Adrenal gland (tissue), 9 donors: ENCODE measurements at regions not wholly inside any gene's neighbourhood (a gene's known extent, or its start where the extent isn't known, plus 50 kb on each side); places are given as distances from the start of the nearest gene placed in this dataset.
"Not testable (repeated sequence)": the region's sequence is repeated elsewhere in the genome, so short reads cannot be mapped to it uniquely, and the experiment has no call there.

Experiments
- DNase-seq, 7 donors: peaks; one replicate each; pipeline ENCODE4 v3.0.0-alpha.2; 2019 to 2020
- H3K27ac ChIP-seq, 5 donors: fragments of 200-600 bp; sonication (generic) in 4 of 5; 1 replicate in 3 of 5; 2 replicates in 2 of 5; pipeline versions ENCODE4 v1.5.1 to v1.8.0; 2016 to 2020; ENCODE audit warnings: mild to moderate bottlenecking in 1 of 5
- H3K27me3 ChIP-seq: fragments of 200-600 bp; 2 replicates; pipeline ENCODE4 v1.8.0; 2021
- H3K36me3 ChIP-seq, 2 donors: fragments of 200-600 bp; replicated peaks in 1 of 2; 1 replicate in 1 of 2; 2 replicates in 1 of 2; pipeline versions ENCODE4 v1.5.1 to v1.8.0; 2018 to 2022
- H3K4me1 ChIP-seq, 2 donors: fragments of 200-600 bp; replicated peaks in 1 of 2; 1 replicate in 1 of 2; 2 replicates in 1 of 2; pipeline versions ENCODE4 v1.5.1 to v1.8.0; 2018 to 2021
- H3K4me3 ChIP-seq, 4 donors: fragments of 200-600 bp; sonication (generic) in 3 of 4; one replicate each; pipeline ENCODE4 v1.5.1; 2016 to 2018
- H3K9me3 ChIP-seq, 3 donors: fragments of 200-600 bp; sonication (generic) in 1 of 3; replicated peaks in 1 of 3; 1 replicate in 2 of 3; 2 replicates in 1 of 3; pipeline versions ENCODE4 v1.5.1 to v1.8.0; 2016 to 2021
- POLR2A ChIP-seq, 2 donors: fragments of 450-650 bp; IDR thresholded peaks; one replicate each; pipeline ENCODE4 v1.6.1; 2017; ENCODE audit warnings: antibody characterized with exemption in 2 of 2, mild to moderate bottlenecking in 2 of 2, moderate library complexity in 1 of 2
- WGBS, 4 donors: extraction: QIAGEN DNeasy Blood & Tissue Kit in 2 of 4; methylation state at CpG; one replicate each; pipeline versions ENCODE4 v1.1.5 to v1.1.7; 2013 to 2017; 5-methylcytosine and 5-hydroxymethylcytosine counted together
- intact Hi-C, 2 donors: fragments of 100-400 bp; cut with DNase I; formaldehyde crosslinking; loops; one replicate each; pipeline versions ENCODE4 v1.14.1 to v1.15.0; 2022 to 2023
- TF ChIP-seq, protein P1 (sequence below), 6 experiments: fragments of 450-650 bp in 4 of 6; fragments of 200-600 bp in 2 of 6; sonication (generic) in 1 of 6; IDR thresholded peaks; 1 replicate in 5 of 6; 2 replicates in 1 of 6; pipeline versions ENCODE4 v1.5.1 to v1.8.0; 2016 to 2021; ENCODE audit warnings: antibody characterized with exemption in 6 of 6, mild to moderate bottlenecking in 2 of 6, moderate library complexity in 1 of 6
- donor health status: healthy with polysubstance abuse.
- donor health status: Bipolar disorder and iron deficiency.
- donor health status: DM: yes; HTN: yes; CAD: no.
- donor health status: DM: no; HTN: no; CAD: no.
- donor health status: DM: no; HTN: no; CAD: no.

GRCh38 chrX:39267176-39267575 lies 465.9 kb downstream of the MID1IP1 start:
- intact Hi-C loops = loop anchor here in 1 of 2 donors (10.0 kb wide), 1 partner anchor 148 kb away; no protein-coding TSS in a partner anchor

GRCh38 chrX:39268207-39268606 lies 466.9 kb downstream of the MID1IP1 start:
- TF ChIP-seq POLR2A (IDR thresholded peaks at IDR 0.05) = no peak
- TF ChIP-seq, protein P1, sequence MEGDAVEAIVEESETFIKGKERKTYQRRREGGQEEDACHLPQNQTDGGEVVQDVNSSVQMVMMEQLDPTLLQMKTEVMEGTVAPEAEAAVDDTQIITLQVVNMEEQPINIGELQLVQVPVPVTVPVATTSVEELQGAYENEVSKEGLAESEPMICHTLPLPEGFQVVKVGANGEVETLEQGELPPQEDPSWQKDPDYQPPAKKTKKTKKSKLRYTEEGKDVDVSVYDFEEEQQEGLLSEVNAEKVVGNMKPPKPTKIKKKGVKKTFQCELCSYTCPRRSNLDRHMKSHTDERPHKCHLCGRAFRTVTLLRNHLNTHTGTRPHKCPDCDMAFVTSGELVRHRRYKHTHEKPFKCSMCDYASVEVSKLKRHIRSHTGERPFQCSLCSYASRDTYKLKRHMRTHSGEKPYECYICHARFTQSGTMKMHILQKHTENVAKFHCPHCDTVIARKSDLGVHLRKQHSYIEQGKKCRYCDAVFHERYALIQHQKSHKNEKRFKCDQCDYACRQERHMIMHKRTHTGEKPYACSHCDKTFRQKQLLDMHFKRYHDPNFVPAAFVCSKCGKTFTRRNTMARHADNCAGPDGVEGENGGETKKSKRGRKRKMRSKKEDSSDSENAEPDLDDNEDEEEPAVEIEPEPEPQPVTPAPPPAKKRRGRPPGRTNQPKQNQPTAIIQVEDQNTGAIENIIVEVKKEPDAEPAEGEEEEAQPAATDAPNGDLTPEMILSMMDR (IDR thresholded peaks at IDR 0.05) = no peak
- intact Hi-C loops = loop anchor here in 1 of 2 donors (10.0 kb wide), 1 partner anchor 147 kb away; no protein-coding TSS in a partner anchor
- no peak overlapping the region for H3K27ac ChIP-seq

More at GRCh38 chrX:39267176-39267575, 465.9 kb downstream of the MID1IP1 start:
- Histone ChIP-seq H3K4me1 (no peaks in the 10 kb centered on the region), H3K27ac (no peak overlapping the region), H3K9me3 (no peaks in the 10 kb centered on the region), H3K36me3 (no peaks in the 10 kb centered on the region), H3K4me3 (no peak overlapping the region), H3K27me3 (peaks cover 8% of the 10 kb centered on the region)
- WGBS, 4 donors = 80 to 90% (median 85%) methylated on average over 2 of the region's 2 CpGs
- no peak for DNase-seq
- TF ChIP-seq POLR2A (IDR thresholded peaks at IDR 0.05) = no peak
- TF ChIP-seq, protein P1 (IDR thresholded peaks at IDR 0.05) = no peak

DNA sequence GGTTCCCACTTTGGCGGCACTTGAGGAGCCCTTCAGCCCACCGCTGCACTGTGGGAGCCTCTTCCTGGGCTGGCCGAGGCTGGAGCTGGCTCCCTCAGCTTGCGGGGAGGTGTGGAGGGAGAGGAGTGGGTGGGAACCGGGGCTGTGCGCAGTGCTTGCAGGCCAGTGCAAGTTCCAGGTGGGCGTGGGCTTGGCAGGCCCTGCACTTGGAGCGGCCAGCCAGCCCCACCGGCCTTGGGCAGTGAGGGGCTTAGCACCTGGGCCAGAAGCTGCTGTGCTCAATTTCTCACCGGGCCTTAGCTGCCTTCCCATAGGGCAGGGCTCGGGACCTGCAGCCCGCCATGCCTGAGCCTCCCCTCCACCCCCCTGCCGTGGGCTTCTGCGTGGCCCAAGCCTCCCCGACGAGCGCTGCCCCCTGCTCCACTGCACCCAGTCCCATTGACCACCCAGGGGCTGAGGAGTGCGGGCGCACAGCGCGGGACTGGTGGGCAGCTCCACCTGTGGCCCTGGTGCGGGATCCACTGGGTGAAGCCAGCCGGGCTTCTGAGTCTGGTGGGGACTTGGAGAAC lies 474.3 kb downstream of the MID1IP1 start:
- no peaks in the 10 kb centered on the region for H3K4me1 ChIP-seq
- peaks cover 4% of the 10 kb centered on the region for H3K27me3 ChIP-seq
- no peaks in the 10 kb centered on the region for H3K36me3 ChIP-seq
- TF ChIP-seq POLR2A (IDR thresholded peaks at IDR 0.05) = no peak
- TF ChIP-seq, protein P1 (IDR thresholded peaks at IDR 0.05) = no peak
- no peak for DNase-seq
- no peak overlapping the region for H3K4me3 ChIP-seq
- H3K27ac ChIP-seq = no peak overlapping the region
- intact Hi-C loops = no loop called here
- WGBS, 4 donors = 95 to 100% (median 98%) methylated on average over 1 to 23 of the region's 23 CpGs
- H3K9me3 ChIP-seq = no peaks in the 10 kb centered on the region

More at GRCh38 chrX:39268207-39268606, 466.9 kb downstream of the MID1IP1 start:
- Histone ChIP-seq H3K36me3 (no peaks in the 10 kb centered on the region), H3K9me3 (no peaks in the 10 kb centered on the region), H3K4me1 (no peaks in the 10 kb centered on the region), H3K27me3 (peaks cover 8% of the 10 kb centered on the region), H3K4me3 (no peak overlapping the region)
- no peak for DNase-seq

DNA sequence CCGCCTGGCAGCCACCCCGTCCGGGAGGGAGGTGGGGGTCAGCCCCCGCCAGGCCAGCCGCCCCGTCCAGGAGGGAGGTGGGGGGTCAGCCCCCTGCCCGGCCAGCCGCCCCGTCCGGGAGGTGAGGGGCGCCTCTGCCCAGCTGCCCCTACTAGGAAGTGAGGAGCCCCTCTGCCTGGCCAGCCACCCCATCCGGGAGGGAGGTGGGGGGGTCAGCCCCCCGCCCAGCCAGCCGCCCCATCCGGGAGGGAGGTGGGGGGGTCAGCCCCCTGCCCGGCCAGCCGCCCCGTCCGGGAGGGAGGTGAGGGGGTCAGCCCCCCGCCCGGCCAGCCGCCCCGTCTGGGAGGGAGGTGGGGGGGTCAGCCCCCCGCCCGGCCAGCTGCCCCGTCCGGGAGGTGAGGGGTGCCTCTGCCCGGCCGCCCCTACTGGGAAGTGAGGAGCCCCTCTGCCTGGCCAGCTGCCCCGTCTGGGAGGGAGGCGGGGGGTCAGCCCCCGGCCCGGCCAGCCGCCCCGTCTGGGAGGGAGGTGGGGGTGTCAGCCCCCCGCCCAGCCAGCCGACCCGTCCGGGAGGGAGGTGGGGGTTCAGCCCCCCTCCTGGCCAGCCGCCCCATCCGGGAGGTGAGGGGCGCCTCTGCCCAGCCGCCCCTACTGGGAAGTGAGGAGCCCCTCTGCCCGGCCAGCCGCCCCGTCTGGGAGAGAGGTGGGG lies 476.6 kb downstream of the MID1IP1 start:
- H3K27me3 ChIP-seq, H3K9me3 ChIP-seq, H3K36me3 ChIP-seq, H3K4me1 ChIP-seq, DNase-seq, intact Hi-C loops, H3K27ac ChIP-seq, H3K4me3 ChIP-seq: not testable (repeated sequence)
- WGBS, 4 donors = 84 to 91% methylated on average over 16 to 37 of the region's 46 CpGs; no CpG with 5 or more reads in 2 of the 4 donors

DNA sequence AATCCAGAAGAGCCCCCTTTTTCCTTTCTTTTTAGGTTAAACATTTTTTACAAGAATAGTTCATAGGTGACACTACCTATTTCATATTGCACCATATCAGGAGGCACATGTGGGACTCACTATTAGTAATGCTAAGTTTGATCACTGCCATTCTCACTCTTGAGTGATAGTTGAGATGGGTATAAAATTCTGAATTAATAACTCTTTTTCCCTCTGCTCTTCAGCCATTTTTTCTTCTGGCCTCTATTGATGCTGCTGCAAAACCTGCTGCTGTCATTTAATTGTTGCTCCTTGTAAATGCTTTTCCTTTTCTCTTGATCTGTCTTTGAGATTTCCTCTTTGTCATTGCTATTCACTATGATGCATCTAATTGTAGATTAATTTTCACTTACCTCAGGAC lies 482.0 kb downstream of the MID1IP1 start:
- intact Hi-C loops = no loop called here
- no peaks in the 10 kb centered on the region for H3K4me1 ChIP-seq
- H3K4me3 ChIP-seq = no peak overlapping the region
- peaks cover under 1% of the 10 kb centered on the region for H3K27me3 ChIP-seq
- no peak for DNase-seq
- TF ChIP-seq, protein P1 (IDR thresholded peaks at IDR 0.05) = no peak
- TF ChIP-seq POLR2A (IDR thresholded peaks at IDR 0.05) = no peak
- H3K27ac ChIP-seq = no peak overlapping the region
- H3K9me3 ChIP-seq = no peaks in the 10 kb centered on the region
- H3K36me3 ChIP-seq = no peaks in the 10 kb centered on the region
